Ishikawa (cell line): ENCODE measurements at regions not wholly inside any gene's neighbourhood (a gene's known extent, or its start where the extent isn't known, plus 50 kb on each side); places are given as distances from the start of the nearest gene placed in this dataset.

ENCODE experiments used
- CEBPB ChIP-seq: IDR thresholded peaks from 2 replicates; pipeline ENCODE4 v1.6.1; 2012
- CREB1 ChIP-seq: IDR thresholded peaks from 2 replicates; pipeline ENCODE4 v1.6.1; 2012; ENCODE audit warnings: low read depth
- EGR1 ChIP-seq: IDR thresholded peaks from 2 replicates; pipeline ENCODE4 v1.6.1; 2012
- EP300 ChIP-seq: IDR thresholded peaks from 2 replicates; pipeline ENCODE4 v1.6.1; 2012; ENCODE audit warnings: borderline replicate concordance
- FOXM1 ChIP-seq: IDR thresholded peaks from 2 replicates; pipeline ENCODE4 v1.6.1; 2012; ENCODE audit warnings: low read depth, borderline replicate concordance
- NFIC ChIP-seq: IDR thresholded peaks from 2 replicates; pipeline ENCODE4 v1.6.1; 2012
- RAD21 ChIP-seq: IDR thresholded peaks from 2 replicates; pipeline ENCODE4 v1.6.1; 2012; ENCODE audit warnings: low read depth
- TAF1 ChIP-seq: IDR thresholded peaks from 2 replicates; pipeline ENCODE4 v1.6.1; 2012; ENCODE audit warnings: low read depth, mild to moderate bottlenecking
- TCF12 ChIP-seq: IDR thresholded peaks from 2 replicates; pipeline ENCODE4 v1.6.1; 2012; ENCODE audit warnings: low read depth
- TEAD4 ChIP-seq: IDR thresholded peaks from 2 replicates; pipeline ENCODE4 v1.6.1; 2012
- YY1 ChIP-seq: IDR thresholded peaks from 2 replicates; pipeline ENCODE4 v1.6.1; 2012; ENCODE audit warnings: low read depth
- ZBTB7A ChIP-seq: IDR thresholded peaks from 2 replicates; pipeline ENCODE4 v1.6.1; 2012; ENCODE audit warnings: low read depth
- TF ChIP-seq, protein P1 (sequence below): IDR thresholded peaks from 2 replicates; pipeline ENCODE4 v1.6.1; 2012; ENCODE audit warnings: low read depth, mild to moderate bottlenecking
- TF ChIP-seq, protein P2 (sequence below): IDR thresholded peaks from 2 replicates; pipeline ENCODE4 v1.6.1; 2012
- TF ChIP-seq, protein P3 (sequence below): IDR thresholded peaks from 2 replicates; pipeline ENCODE4 v1.6.1; 2012

DNA sequence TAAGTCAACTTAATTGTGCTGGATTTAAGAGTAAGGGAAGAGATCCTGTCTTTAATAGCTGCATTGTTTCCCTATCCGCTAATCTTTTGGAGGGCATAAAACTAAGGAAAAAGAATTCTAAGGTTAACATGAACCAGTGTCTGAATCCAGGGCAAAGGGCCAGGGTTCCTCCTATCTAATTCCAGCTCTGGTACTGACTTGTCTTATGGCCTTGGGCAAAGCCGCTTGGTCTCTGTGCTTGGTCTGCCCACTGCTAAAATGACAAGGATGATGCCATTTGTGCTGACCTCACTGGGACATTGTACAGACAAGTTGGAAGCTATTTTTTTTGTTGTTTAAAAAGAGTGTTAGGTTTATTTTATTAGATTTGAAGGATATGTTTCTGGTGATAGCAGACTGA lies 334.7 kb upstream of the PIK3R1 start:
- TF ChIP-seq EP300, result no peak
- TF ChIP-seq TAF1, result no peak
- TF ChIP-seq, protein P1, sequence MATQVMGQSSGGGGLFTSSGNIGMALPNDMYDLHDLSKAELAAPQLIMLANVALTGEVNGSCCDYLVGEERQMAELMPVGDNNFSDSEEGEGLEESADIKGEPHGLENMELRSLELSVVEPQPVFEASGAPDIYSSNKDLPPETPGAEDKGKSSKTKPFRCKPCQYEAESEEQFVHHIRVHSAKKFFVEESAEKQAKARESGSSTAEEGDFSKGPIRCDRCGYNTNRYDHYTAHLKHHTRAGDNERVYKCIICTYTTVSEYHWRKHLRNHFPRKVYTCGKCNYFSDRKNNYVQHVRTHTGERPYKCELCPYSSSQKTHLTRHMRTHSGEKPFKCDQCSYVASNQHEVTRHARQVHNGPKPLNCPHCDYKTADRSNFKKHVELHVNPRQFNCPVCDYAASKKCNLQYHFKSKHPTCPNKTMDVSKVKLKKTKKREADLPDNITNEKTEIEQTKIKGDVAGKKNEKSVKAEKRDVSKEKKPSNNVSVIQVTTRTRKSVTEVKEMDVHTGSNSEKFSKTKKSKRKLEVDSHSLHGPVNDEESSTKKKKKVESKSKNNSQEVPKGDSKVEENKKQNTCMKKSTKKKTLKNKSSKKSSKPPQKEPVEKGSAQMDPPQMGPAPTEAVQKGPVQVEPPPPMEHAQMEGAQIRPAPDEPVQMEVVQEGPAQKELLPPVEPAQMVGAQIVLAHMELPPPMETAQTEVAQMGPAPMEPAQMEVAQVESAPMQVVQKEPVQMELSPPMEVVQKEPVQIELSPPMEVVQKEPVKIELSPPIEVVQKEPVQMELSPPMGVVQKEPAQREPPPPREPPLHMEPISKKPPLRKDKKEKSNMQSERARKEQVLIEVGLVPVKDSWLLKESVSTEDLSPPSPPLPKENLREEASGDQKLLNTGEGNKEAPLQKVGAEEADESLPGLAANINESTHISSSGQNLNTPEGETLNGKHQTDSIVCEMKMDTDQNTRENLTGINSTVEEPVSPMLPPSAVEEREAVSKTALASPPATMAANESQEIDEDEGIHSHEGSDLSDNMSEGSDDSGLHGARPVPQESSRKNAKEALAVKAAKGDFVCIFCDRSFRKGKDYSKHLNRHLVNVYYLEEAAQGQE, result no peak
- TF ChIP-seq YY1, result no peak
- TF ChIP-seq FOXM1, result no peak
- TF ChIP-seq TEAD4, result no peak
- TF ChIP-seq CEBPB, result no peak
- TF ChIP-seq, protein P2, sequence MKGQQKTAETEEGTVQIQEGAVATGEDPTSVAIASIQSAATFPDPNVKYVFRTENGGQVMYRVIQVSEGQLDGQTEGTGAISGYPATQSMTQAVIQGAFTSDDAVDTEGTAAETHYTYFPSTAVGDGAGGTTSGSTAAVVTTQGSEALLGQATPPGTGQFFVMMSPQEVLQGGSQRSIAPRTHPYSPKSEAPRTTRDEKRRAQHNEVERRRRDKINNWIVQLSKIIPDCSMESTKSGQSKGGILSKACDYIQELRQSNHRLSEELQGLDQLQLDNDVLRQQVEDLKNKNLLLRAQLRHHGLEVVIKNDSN, result no peak
- TF ChIP-seq, protein P3, sequence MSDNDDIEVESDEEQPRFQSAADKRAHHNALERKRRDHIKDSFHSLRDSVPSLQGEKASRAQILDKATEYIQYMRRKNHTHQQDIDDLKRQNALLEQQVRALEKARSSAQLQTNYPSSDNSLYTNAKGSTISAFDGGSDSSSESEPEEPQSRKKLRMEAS, result no peak
- TF ChIP-seq EGR1, result no peak
- no peak for TF ChIP-seq ZBTB7A
- TF ChIP-seq CREB1, result no peak
- no peak for TF ChIP-seq RAD21

DNA sequence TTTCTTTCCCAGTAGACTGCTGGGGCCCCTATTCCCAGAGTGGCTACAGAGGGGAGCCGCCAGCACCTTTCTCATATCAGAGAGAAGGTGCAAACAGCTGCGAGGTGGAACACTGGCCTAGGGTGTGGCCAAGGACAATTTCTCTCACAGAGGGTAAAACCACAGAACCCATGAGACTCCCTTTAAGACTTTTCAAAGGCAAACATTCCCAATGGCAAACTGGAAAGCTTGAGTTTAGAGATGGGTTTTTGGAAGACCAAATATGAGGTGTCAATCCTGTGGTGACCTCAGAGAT lies 335.1 kb upstream of the PIK3R1 start:
- TF ChIP-seq EP300, result no peak
- no peak for TF ChIP-seq TEAD4

DNA sequence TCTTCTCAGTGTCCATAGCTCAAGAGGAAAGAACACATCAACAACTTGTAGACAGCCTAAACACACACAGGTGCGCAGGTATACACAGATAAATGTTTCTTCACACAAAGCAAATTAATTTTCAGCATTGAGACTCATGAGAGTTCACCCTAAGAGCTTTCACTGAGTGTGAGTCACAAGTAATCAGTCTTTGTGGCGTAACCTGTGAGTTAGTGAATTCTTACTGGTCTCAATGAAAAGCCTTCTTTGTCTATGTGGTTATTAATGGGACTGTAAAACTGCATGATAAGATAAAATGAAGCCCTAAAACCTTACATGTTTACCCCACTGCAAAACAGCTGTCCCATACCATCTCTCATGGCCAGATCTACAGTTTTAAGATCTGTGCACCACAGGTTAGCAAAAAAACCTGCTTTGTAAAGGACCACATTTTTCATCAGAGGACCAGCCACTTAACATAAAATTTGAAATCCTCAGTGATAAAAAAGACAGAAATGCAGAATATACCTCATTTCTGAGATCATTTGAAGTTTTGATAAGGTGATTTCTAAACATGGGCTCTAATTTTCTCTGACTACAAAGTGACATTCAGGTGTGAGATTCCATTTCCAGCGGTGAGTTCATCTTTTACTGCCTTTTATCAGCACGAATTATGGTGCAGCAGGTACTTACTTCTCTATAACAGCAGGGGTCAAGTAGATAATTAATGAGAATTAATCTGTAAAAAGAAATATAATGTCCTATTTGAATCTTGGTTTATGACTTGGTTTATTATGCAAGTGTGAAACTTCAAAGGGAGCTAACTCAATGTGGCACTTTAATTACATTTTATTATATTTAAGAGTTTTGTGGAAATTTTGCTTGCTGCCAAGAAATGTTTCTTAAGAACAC lies 335.7 kb upstream of the PIK3R1 start:
- TF ChIP-seq TEAD4 (no peak), FOXM1 (no peak), EGR1 (no peak), RAD21 (no peak), NFIC (no peak), EP300 (no peak), ZBTB7A (no peak), YY1 (no peak), CREB1 (no peak)
- TF ChIP-seq, protein P1, result no peak

DNA sequence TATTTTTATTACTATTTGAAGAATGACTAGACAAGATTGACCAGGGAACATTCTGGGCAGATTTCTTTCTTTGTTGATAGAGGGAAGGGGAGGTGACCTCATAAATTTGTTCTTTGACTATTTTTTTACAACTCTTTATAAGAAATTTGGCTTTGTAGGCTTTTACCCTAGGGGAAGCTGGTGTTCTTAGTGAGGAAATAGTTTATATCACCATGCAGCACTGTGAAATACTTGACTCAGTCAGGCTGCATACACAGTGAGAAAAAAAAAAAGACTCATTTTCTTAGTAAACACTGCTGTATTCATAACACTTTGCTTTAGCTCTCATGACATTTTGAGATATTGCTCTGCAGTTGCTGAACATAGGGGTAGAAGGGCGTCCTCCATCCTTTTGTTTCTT lies 336.6 kb upstream of the PIK3R1 start:
- no peak for TF ChIP-seq TEAD4
- no peak for TF ChIP-seq CREB1
- TF ChIP-seq RAD21, result no peak
- TF ChIP-seq ZBTB7A, result no peak
- TF ChIP-seq, protein P3, result no peak
- no peak for TF ChIP-seq EP300
- no peak for TF ChIP-seq EGR1
- TF ChIP-seq TCF12, result no peak
- TF ChIP-seq FOXM1, result no peak
- no peak for TF ChIP-seq NFIC
- no peak for TF ChIP-seq TAF1
- TF ChIP-seq, protein P1, result no peak
- no peak for TF ChIP-seq YY1
- no peak for TF ChIP-seq CEBPB
- TF ChIP-seq, protein P2, result no peak

DNA sequence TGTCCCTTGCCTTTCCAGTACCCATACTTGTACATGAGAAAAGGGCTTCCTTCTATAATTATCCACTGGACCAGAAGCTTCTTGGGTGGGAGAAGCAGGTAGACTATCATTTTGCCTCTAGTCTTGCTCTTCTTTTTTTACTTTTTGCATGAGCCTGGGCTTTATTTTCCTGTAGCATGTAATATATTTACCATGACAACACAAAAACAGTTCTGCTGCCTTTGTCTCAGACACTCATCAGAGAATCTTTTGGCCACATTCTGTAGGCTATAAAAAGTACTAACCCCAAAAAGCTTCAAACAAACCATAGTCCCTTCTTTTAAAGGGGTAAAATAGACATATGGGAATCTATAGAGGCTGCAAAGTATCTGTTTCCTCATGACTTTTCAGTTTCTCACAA lies 339.2 kb upstream of the PIK3R1 start:
- no peak for TF ChIP-seq YY1
